ENCODE measurements at regions not wholly inside any gene's neighbourhood (a gene's known extent, or its start where the extent isn't known, plus 50 kb on each side); places are given as distances from the start of the nearest gene placed in this dataset.

- no peak for DNase-seq
Observed at GRCh38 chr2:128809259-128809636, 490.6 kb upstream of the HS6ST1 start.

- no peak for DNase-seq
Observed at GRCh38 chr2:128809880-128810279, 491.2 kb upstream of the HS6ST1 start.

- DNase-seq, result no peak
Observed at GRCh38 chr2:128812183-128812940, 493.7 kb upstream of the HS6ST1 start.

GRCh38 chr2:128813352-128814034, 494.8 kb upstream of the HS6ST1 start:
- DNase-seq, result no peak

GRCh38 chr2:128815248-128815647, 496.6 kb upstream of the HS6ST1 start:
- DNase-seq, result no peak

GRCh38 chr2:128817171-128817570, 498.5 kb upstream of the HS6ST1 start:
- no peak for DNase-seq

GRCh38 chr2:128817813-128818212, 499.1 kb upstream of the HS6ST1 start:
- DNase-seq, result no peak

- no peak for DNase-seq
Observed at GRCh38 chr2:128818248-128818647, 499.6 kb upstream of the HS6ST1 start.

GRCh38 chr2:128818704-128819491, 500.2 kb upstream of the HS6ST1 start:
- no peak for DNase-seq

GRCh38 chr2:128820452-128820851, 501.8 kb upstream of the HS6ST1 start:
- no peak for DNase-seq

GRCh38 chr2:128821010-128821409, 502.3 kb upstream of the HS6ST1 start:
- DNase-seq, result no peak

GRCh38 chr2:128832946-128833663, 514.4 kb upstream of the HS6ST1 start:
- no peak for DNase-seq

- no peak for DNase-seq
Observed at GRCh38 chr2:128833664-128834027, 515.0 kb upstream of the HS6ST1 start.

- DNase-seq, result no peak
Observed at GRCh38 chr2:128834207-128834879, 515.7 kb upstream of the HS6ST1 start.

GRCh38 chr2:128834880-128835252, 516.2 kb upstream of the HS6ST1 start:
- DNase-seq, result no peak

- DNase-seq, result no peak
Observed at GRCh38 chr2:128835342-128835855, 516.7 kb upstream of the HS6ST1 start.

GRCh38 chr2:128835974-128836373, 517.3 kb upstream of the HS6ST1 start:
- no peak for DNase-seq

GRCh38 chr2:128836559-128837100, 518.0 kb upstream of the HS6ST1 start:
- no peak for DNase-seq

GRCh38 chr2:128838244-128838643, 519.6 kb upstream of the HS6ST1 start:
- no peak for DNase-seq

- no peak for DNase-seq
Observed at GRCh38 chr2:128841803-128842202, 523.1 kb upstream of the HS6ST1 start.

- no peak for DNase-seq
Observed at GRCh38 chr2:128867311-128867710, 548.6 kb upstream of the HS6ST1 start.
